T-helper 9 cell (primary cell): ENCODE measurements at regions not wholly inside any gene's neighbourhood (a gene's known extent, or its start where the extent isn't known, plus 50 kb on each side); places are given as distances from the start of the nearest gene placed in this dataset.

ENCODE experiments used
- DNase-seq: peaks from one replicate; pipeline ENCODE4 v3.0.0-alpha.2; 2020

GRCh38 chr12:90899456-90900182 is 55.4 kb downstream of the CCER1 start:
- no peak for DNase-seq

DNA sequence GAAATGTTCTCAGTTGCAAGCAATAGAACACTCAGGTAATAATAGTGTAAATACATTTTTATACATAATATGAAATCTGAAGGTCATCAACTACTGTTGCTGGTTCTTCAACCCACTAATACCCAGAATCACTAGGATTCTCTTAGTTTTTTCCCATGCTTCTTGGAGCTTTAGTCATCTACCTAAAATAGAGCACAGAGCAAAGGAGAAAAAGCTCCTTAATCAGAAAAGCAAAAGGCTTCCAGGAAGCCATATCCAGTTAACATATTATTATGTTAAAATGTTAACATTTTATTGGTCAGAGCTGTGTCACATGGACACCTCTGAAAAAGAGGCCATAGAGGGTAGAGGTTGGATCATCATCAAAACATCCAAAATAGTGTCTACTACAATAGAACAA is 57.0 kb downstream of the CCER1 start:
- no peak for DNase-seq

GRCh38 chr12:90897316-90897715 is 57.7 kb downstream of the CCER1 start:
- no peak for DNase-seq

- no peak for DNase-seq
Measured at GRCh38 chr12:90896821-90897220, 58.2 kb downstream of the CCER1 start.

GRCh38 chr12:90896164-90896563 is 58.8 kb downstream of the CCER1 start:
- no peak for DNase-seq

- no peak for DNase-seq
Measured at GRCh38 chr12:90888316-90888715, 66.7 kb downstream of the CCER1 start.

DNA sequence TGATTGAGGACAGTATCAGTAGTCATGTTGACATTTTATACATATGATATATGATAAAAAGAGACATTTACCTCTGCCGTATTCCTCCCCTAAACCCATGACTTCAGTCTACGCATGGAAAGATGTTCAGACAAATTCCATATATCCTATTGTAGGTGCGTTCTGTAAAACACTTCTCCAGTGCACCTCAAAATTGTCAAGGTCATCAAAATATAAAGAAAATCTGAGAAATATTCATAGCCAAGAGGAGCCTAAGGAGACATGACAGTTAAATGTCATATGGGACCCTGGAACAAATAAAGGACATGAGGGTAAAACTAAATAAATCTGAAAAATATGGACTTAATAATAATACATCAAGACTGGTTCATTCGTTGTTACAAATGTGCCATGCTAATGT is 71.5 kb downstream of the CCER1 start:
- no peak for DNase-seq

DNA sequence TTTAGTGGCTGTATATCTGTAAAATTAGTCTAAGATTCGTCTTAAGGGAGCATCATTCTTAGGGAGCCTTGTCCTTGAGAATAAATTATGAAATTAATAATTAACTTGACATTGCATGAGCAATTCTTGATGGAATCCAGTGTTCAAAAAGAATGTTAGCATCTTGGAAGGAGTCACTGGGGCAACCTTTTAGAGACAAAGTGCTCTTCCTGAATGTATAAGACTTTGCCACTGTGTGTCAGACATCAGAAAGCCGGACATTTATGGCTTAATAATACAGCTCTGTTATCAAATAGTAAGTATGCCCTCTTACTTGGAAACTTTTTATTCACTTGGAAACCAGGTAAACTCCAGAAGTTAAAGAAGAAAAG is 83.3 kb downstream of the CCER1 start:
- no peak for DNase-seq

GRCh38 chr12:90870971-90871725 is 83.8 kb downstream of the CCER1 start:
- DNase-seq = no peak

GRCh38 chr12:90868626-90869025 is 86.3 kb downstream of the CCER1 start:
- no peak for DNase-seq

DNA sequence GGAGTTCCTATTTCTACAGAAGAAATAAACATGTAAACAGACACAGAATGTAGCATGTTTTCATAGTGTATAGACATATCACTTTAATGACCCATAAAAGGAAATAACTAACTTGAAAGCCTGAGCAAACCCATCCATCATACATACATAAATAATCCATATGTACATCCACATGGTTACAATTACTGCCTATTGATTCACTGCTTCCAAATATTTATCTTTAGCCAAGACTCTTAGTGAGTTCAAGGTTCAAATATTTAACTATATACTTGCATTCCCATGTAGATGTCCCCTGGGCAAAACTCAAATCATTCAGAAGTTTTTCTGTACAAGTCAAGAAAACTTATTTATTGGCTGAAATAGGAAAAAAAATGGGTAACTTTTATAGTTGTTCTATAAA is 95.4 kb downstream of the CCER1 start:
- DNase-seq = no peak

DNA sequence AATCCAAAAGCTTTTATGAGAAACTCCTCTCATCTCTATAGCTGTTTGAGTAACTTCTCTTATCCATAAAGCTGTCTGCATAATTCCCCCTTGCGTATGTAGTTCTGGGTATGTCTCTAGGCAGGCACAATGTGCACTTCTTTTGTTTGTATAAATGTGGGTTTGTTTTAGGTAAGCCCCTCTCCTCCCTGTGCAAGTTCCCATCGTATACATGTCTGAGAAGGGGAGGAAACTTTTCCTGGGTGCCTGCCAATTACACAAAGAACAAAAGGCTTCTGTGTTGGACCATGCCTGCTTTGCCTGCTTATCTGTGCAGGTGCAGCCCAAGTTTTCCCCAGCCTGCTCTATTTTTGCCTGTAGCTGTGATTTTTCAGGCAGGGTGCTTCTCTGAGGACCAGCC is 96.7 kb downstream of the CCER1 start:
- DNase-seq = no peak

DNA sequence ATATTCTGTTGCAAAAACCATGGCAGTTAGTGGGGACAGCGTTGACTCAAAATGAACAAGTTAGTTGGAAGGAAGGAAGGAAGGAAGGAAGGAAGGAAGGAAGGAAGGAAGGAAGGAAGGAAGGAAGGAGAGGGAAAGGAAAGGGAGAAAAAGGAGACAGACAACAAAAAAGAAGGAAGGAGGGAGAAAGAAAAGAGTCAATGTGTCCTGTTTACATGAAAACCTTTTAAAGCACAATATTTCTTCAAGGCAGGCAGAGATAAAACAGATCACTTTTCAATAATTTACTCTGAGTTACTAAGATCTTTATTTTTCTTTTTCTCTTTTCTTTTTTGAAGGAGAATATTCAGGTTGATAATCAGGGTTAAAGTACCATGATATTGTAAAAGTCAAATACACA is 99.4 kb downstream of the CCER1 start:
- DNase-seq = no peak

- no peak for DNase-seq
Measured at GRCh38 chr12:90854136-90854689, 100.8 kb downstream of the CCER1 start.

GRCh38 chr12:90851800-90852718 is 102.9 kb downstream of the CCER1 start:
- DNase-seq = no peak

- no peak for DNase-seq
Measured at GRCh38 chr12:90842477-90842876, 112.5 kb downstream of the CCER1 start.

DNA sequence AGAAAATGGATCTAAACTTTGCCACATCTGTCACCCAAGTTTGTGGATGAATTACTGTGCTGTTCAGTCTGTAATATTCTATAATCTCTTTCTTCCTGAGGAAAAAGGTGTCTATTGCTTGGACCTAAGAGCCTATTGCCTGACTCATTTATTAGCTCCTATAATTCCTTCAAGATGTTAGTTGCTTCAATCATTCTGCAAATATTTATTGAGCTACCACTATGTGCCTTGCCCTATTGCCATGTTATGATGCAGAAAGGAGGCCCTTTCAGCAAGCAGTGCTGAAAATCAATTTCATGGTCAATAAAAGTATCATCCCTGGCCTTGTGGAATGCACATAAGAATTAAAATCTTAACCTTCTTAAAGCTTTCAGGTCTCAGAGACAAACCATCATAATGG is 113.6 kb downstream of the CCER1 start:
- no peak for DNase-seq

DNA sequence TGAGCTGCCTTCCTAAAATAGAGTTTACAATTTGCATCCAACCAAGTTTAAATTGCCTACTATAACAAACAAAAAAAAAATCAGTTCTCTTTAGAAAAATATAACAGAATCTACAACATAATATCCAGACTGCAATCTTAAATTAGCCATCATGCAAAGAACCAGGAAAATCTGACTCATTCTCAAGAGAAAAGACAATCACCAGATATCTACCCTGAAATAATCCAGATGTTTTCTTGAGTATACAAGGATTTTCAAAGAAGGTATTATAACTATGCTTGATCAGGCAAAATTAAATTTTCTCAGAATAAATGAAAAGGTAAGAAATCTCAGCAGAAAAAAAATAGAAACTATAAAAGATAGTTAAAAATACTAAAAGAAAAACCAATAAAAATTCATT is 115.6 kb downstream of the CCER1 start:
- no peak for DNase-seq

DNA sequence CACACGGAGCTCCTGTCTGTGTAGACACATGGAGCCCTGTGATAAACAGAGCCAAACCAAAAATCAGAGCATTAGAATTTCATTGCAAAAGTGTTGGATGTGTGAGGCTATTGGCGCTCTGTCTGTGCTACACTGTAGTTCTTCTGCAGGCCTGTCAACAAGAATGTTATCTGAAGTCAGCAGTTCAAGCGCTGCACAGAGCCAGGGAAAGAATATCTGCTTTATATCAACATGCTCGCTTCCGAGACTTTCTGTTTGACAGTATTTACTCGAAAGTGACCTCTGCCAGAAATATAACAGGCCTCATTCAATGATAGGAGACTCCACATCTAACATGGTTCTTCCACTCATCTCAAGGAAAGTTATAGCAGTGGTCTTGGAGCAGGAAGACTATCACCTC is 118.3 kb downstream of the CCER1 start:
- no peak for DNase-seq

- DNase-seq = no peak
Measured at GRCh38 chr12:90833228-90833627, 121.7 kb downstream of the CCER1 start.

GRCh38 chr12:90832427-90832826 is 122.5 kb downstream of the CCER1 start:
- no peak for DNase-seq

DNA sequence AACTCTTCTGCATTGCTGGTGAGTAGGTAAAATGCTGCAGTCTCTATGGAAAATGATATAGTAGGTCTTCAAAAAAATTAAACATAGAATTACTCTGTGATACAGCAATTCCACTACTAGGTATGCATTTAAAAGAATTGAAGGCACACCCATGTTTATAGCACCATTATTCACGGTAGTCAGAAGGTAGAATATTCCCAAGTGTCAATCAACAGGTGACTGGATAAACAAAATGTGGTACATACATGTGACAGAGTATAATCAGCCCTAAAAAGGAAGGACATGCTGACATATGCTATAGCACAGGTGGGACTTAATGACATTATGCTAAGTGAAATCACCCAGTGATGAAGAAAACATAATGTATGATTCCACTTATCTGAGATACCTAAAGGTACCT is 123.3 kb downstream of the CCER1 start:
- DNase-seq = no peak

DNA sequence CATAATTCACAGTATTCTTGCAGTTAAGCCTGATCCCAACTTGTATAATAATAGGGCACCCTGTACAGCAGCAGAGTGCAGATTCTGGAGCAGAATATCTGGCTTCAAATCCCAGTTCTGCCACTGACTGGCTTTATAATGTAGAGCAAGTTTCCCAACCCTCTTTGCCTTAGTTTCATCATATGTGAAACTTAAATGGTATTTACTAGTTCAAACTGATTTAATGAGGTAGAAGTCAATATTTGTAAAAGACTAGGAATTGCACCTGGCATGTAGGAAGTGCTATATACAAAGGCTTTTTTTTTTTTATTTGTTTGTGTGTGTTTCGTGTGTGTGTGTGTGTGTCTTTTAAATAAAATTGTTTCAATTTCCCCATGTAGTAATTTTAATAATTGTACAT is 125.9 kb downstream of the CCER1 start:
- DNase-seq = no peak
